B cell (primary cell): ENCODE measurements at regions not wholly inside any gene's neighbourhood (a gene's known extent, or its start where the extent isn't known, plus 50 kb on each side); places are given as distances from the start of the nearest gene placed in this dataset.

Source experiments
- ATAC-seq: fragments of 200-7000 bp; cut with Tn5 transposase; one replicate; pipeline ENCODE4 v1.10.0; 2021; ENCODE audit warnings: low read depth, mild to moderate bottlenecking, moderate number of reproducible peaks, moderate library complexity
- CTCF ChIA-PET: fragments of 350-600 bp; sonication (Branson Sonifier 250); formaldehyde crosslinking; loops from one replicate; lab custom pipeline; 2021; ENCODE audit warnings: antibody characterized with exemption, inconsistent platforms; lab: Charles Lee
- POLR2A ChIA-PET: fragments of 350-600 bp; sonication (Branson Sonifier 250); formaldehyde crosslinking; loops from one replicate; lab custom pipeline; 2021; ENCODE audit warnings: antibody characterized with exemption; lab: Charles Lee
- DNase-seq: peaks from one replicate; pipeline ENCODE4 v3.0.0; 2013
- H2AFZ ChIP-seq: 2 replicates; pipeline ENCODE4 v1.6.1; 2012; ENCODE audit warnings: mild to moderate bottlenecking, low read depth, low read length; ENCODE audit not compliant: insufficient read depth, poor library complexity, severe bottlenecking
- H3K27ac ChIP-seq, 2 donors: 1 replicate in 1 of 2; 2 replicates in 1 of 2; pipeline ENCODE4 v1.5.1; 2012 to 2013; ENCODE audit warnings: low read length in 2 of 2, mild to moderate bottlenecking in 2 of 2, moderate library complexity in 1 of 2
- H3K27me3 ChIP-seq, 4 experiments: fragments of 200-600 bp in 1 of 4; sonication (generic) in 1 of 4; replicated peaks in 1 of 4; 1 replicate in 2 of 4; 2 replicates in 2 of 4; pipeline versions ENCODE4 v1.6.1 to v1.7.0; 2013 to 2016; ENCODE audit warnings: low read length in 3 of 4, mild to moderate bottlenecking in 2 of 4, mixed read lengths in 1 of 4, moderate library complexity in 1 of 4; ENCODE audit not compliant: insufficient read depth in 4 of 4, control insufficient read depth in 3 of 4; ENCODE audit errors: control extremely low read depth in 1 of 4
- H3K36me3 ChIP-seq, 2 experiments: replicated peaks in 1 of 2; 1 replicate in 1 of 2; 2 replicates in 1 of 2; pipeline versions ENCODE4 v1.6.1 to v1.7.1; 2013; ENCODE audit warnings: low read length in 1 of 2; ENCODE audit not compliant: insufficient read depth in 2 of 2, control insufficient read depth in 1 of 2; ENCODE audit errors: control extremely low read depth in 1 of 2, extremely low read depth in 1 of 2
- H3K4me1 ChIP-seq, 2 donors: fragments of 200-600 bp in 1 of 2; sonication (generic) in 1 of 2; 1 replicate in 1 of 2; 2 replicates in 1 of 2; pipeline versions ENCODE4 v1.5.1 to v1.6.1; 2013 to 2017; ENCODE audit warnings: low read length in 2 of 2; ENCODE audit not compliant: control insufficient read depth in 2 of 2, insufficient read depth in 2 of 2
- H3K4me2 ChIP-seq: replicated peaks from 2 replicates; pipeline ENCODE3; 2012; ENCODE audit warnings: mild to moderate bottlenecking, low read depth, low read length; ENCODE audit not compliant: poor library complexity, severe bottlenecking
- H3K4me3 ChIP-seq, 5 experiments: fragments of 200-600 bp in 1 of 5; sonication (generic) in 1 of 5; 1 replicate in 3 of 5; 2 replicates in 2 of 5; pipeline versions ENCODE4 v1.5.1 to v1.7.0; 2011 to 2016; ENCODE audit warnings: low read length in 4 of 5, mild to moderate bottlenecking in 4 of 5, low read depth in 2 of 5, control low read depth in 1 of 5, moderate library complexity in 1 of 5; ENCODE audit not compliant: insufficient read depth in 1 of 5; ENCODE audit errors: control extremely low read depth in 1 of 5, extremely low read depth in 1 of 5
- H3K79me2 ChIP-seq: fragments of 200-600 bp; sonication (generic); one replicate; pipeline ENCODE4 v1.6.0; 2016; ENCODE audit warnings: low read length; ENCODE audit not compliant: control insufficient read depth, insufficient read depth
- H3K9ac ChIP-seq: fragments of 200-600 bp; sonication (generic); 2 replicates; pipeline ENCODE4 v1.6.1; 2017; ENCODE audit warnings: mild to moderate bottlenecking, low read length, moderate library complexity
- H3K9me3 ChIP-seq, 3 donors: one replicate each; pipeline versions ENCODE4 v1.6.1 to v1.7.1; 2013; ENCODE audit warnings: low read length in 2 of 3; ENCODE audit not compliant: control insufficient read depth in 2 of 3, insufficient read depth in 1 of 3; ENCODE audit errors: control extremely low read depth in 1 of 3
- H4K20me1 ChIP-seq: 2 replicates; pipeline ENCODE4 v1.6.0; 2012; ENCODE audit warnings: mild to moderate bottlenecking, low read length; ENCODE audit not compliant: insufficient read depth, control insufficient read depth, poor library complexity, severe bottlenecking
- H3K27ac Mint-ChIP-seq: one replicate; pipeline ENCODE4 v1.8.0; 2021; ENCODE audit warnings: mixed read lengths
- H3K27me3 Mint-ChIP-seq: one replicate; pipeline ENCODE4 v1.8.0; 2021; ENCODE audit warnings: mixed read lengths
- H3K4me1 Mint-ChIP-seq: one replicate; pipeline ENCODE4 v1.8.0; 2021; ENCODE audit warnings: mixed read lengths
- H3K4me3 Mint-ChIP-seq: one replicate; pipeline ENCODE4 v1.8.0; 2021; ENCODE audit warnings: mixed read lengths
- H3K9me3 Mint-ChIP-seq: one replicate; pipeline ENCODE4 v1.8.0; 2022; ENCODE audit warnings: mixed read lengths; ENCODE audit not compliant: insufficient read depth
- CTCF ChIP-seq: fragments of 200-600 bp; IDR thresholded peaks from one replicate; pipeline ENCODE4 v1.8.0; 2022; ENCODE audit warnings: antibody characterized with exemption, mild to moderate bottlenecking
- EZH2 ChIP-seq: IDR thresholded peaks from 2 replicates; pipeline ENCODE4 v1.6.1; 2012; ENCODE audit warnings: borderline replicate concordance, low read depth, mild to moderate bottlenecking, moderate library complexity, low read length; ENCODE audit not compliant: insufficient read depth, poor library complexity, severe bottlenecking
- WGBS: methylation state at CpG from one replicate; pipeline ENCODE4 v1.1.5; 2013; ENCODE audit warnings: missing lambda C conversion rate; ENCODE audit not compliant: insufficient coverage; 5-methylcytosine and 5-hydroxymethylcytosine counted together
- intact Hi-C: fragments of 100-400 bp; cut with micrococcal nuclease; formaldehyde crosslinking; loops from one replicate; pipeline ENCODE4 v1.10.0; 2022

DNA sequence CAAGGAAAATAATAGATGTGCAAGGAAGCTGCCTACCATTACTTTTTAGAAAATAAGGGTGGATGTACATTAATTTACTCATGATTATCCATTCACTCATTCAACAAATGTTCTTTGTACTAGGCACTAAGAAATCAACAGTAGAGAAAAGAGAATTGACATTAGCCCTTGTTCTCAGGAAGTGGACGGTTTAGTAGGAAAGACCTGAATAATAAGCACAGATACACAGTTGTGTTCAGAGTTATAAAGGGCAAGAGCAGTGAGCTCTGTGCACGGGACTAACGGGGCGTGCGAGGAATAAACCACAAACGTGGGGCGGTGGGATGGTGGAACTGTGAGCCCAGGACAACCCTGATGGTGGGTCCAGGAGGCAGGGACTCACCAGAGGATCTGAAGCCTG, 94.4 kb upstream of the MBOAT2 start:
- H3K27me3 ChIP-seq, result peaks cover 0 to 6% (median 2%) of the 10 kb centered on the region in 4 experiments
- Mint-ChIP-seq H3K4me3 (no peak overlapping the region), H3K9me3 (no peaks in the 10 kb centered on the region), H3K27me3 (peaks cover 29% of the 10 kb centered on the region), H3K27ac (no peak overlapping the region), H3K4me1 (peaks cover 8% of the 10 kb centered on the region)
- no peak overlapping the region for H3K4me3 ChIP-seq
- ChIA-PET CTCF (no interaction called here), POLR2A (no interaction called here)
- peaks cover 0 to 7% (median 0%) of the 10 kb centered on the region in 3 donors for H3K9me3 ChIP-seq
- no peak for DNase-seq
- no peak overlapping the region for H3K9ac ChIP-seq
- no peaks in the 10 kb centered on the region for H3K36me3 ChIP-seq
- no peaks in the 10 kb centered on the region for H3K4me1 ChIP-seq
- no peak overlapping the region for H3K4me2 ChIP-seq
- no peaks in the 10 kb centered on the region for H3K79me2 ChIP-seq
- H4K20me1 ChIP-seq, result no peaks in the 10 kb centered on the region
- H3K27ac ChIP-seq, result no peak overlapping the region
- TF ChIP-seq CTCF, result no peak
- TF ChIP-seq EZH2, result no peak
- no peak for ATAC-seq
- 82% methylated on average over 7 of the region's 7 CpGs for WGBS
- no peak overlapping the region for H2AFZ ChIP-seq
- intact Hi-C loops, result no loop called here

GRCh38 chr2:9097239-9097638, 93.8 kb upstream of the MBOAT2 start:
- Mint-ChIP-seq H3K4me3 (no peak overlapping the region), H3K4me1 (peaks cover 14% of the 10 kb centered on the region), H3K27me3 (peaks cover 32% of the 10 kb centered on the region), H3K9me3 (no peaks in the 10 kb centered on the region), H3K27ac (no peak overlapping the region)
- no peak overlapping the region for H2AFZ ChIP-seq
- peaks cover 0 to 7% (median 0%) of the 10 kb centered on the region in 3 donors for H3K9me3 ChIP-seq
- TF ChIP-seq EZH2 (no peak), CTCF (no peak)
- ATAC-seq, result no peak
- no peak for DNase-seq
- H3K4me1 ChIP-seq, result no peaks in the 10 kb centered on the region
- intact Hi-C loops, result no loop called here
- H3K36me3 ChIP-seq, result no peaks in the 10 kb centered on the region
- ChIA-PET POLR2A (no interaction called here), CTCF (no interaction called here)
- no peak overlapping the region for H3K27ac ChIP-seq
- no peaks in the 10 kb centered on the region for H3K79me2 ChIP-seq
- peaks cover 0 to 6% (median 2%) of the 10 kb centered on the region in 4 experiments for H3K27me3 ChIP-seq
- H3K4me3 ChIP-seq, result no peak overlapping the region
- WGBS, result 87% methylated on average over 6 of the region's 8 CpGs
- no peak overlapping the region for H3K4me2 ChIP-seq
- no peaks in the 10 kb centered on the region for H4K20me1 ChIP-seq
- no peak overlapping the region for H3K9ac ChIP-seq
